ENCODE measurements at regions not wholly inside any gene's neighbourhood (a gene's known extent, or its start where the extent isn't known, plus 50 kb on each side); places are given as distances from the start of the nearest gene placed in this dataset.

DNA sequence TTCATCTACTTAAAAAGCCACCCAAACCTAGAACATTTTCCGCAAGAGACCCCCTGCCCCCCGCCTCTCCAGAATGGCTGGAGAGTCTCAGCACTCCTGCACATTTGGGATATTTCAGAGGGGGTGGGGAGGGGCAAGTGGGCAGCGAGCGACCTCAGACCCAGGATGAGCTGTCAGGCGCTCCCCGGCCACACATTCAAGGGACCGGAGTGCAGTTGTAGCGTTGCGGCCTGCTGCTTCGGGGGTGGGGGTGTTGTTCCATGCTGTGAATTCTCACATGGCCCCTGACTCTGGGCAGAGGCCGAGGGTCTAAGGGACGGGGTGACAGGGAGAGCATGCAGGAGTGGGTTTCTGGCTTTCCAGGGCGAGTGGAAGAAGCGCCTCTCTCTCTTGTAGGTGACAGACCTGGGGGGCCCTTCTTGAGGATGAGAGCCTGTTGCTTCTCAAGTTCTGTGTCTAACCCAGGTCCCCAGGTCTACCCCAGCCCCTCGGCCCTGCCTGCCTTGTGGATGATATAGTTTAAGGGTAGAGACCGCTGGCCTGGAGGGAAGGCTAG lies 231.2 kb downstream of the SEC14L1 start:
- CTCF ChIA-PET = no interaction called here
- TF ChIP-seq, protein P1, sequence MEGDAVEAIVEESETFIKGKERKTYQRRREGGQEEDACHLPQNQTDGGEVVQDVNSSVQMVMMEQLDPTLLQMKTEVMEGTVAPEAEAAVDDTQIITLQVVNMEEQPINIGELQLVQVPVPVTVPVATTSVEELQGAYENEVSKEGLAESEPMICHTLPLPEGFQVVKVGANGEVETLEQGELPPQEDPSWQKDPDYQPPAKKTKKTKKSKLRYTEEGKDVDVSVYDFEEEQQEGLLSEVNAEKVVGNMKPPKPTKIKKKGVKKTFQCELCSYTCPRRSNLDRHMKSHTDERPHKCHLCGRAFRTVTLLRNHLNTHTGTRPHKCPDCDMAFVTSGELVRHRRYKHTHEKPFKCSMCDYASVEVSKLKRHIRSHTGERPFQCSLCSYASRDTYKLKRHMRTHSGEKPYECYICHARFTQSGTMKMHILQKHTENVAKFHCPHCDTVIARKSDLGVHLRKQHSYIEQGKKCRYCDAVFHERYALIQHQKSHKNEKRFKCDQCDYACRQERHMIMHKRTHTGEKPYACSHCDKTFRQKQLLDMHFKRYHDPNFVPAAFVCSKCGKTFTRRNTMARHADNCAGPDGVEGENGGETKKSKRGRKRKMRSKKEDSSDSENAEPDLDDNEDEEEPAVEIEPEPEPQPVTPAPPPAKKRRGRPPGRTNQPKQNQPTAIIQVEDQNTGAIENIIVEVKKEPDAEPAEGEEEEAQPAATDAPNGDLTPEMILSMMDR (IDR thresholded peaks at IDR 0.05) = no peak
- Mint-ChIP-seq H3K9me3 (no peaks in the 10 kb centered on the region), H3K4me3 (peak overlapping the region; percentile 70), H3K27me3 (no peaks in the 10 kb centered on the region), H3K27ac (no peak overlapping the region), H3K36me3 (ENCODE audit: low read depth) (peaks cover 2% of the 10 kb centered on the region), H3K4me1 (peaks cover 51% of the 10 kb centered on the region)
- POLR2A ChIA-PET = interaction anchor here (0.6 to 1.5 kb wide), 2 partner anchors 29 to 46 kb away, joined by 3 read pairs; no protein-coding TSS in a partner anchor
- ATAC-seq (ENCODE audit: low read depth) (no peak), DNase-seq (no peak)
- intact Hi-C loops (cut with micrococcal nuclease) = loop anchor here (2.0 kb wide), 2 partner anchors 15 to 91 kb away; no protein-coding TSS in a partner anchor

DNA sequence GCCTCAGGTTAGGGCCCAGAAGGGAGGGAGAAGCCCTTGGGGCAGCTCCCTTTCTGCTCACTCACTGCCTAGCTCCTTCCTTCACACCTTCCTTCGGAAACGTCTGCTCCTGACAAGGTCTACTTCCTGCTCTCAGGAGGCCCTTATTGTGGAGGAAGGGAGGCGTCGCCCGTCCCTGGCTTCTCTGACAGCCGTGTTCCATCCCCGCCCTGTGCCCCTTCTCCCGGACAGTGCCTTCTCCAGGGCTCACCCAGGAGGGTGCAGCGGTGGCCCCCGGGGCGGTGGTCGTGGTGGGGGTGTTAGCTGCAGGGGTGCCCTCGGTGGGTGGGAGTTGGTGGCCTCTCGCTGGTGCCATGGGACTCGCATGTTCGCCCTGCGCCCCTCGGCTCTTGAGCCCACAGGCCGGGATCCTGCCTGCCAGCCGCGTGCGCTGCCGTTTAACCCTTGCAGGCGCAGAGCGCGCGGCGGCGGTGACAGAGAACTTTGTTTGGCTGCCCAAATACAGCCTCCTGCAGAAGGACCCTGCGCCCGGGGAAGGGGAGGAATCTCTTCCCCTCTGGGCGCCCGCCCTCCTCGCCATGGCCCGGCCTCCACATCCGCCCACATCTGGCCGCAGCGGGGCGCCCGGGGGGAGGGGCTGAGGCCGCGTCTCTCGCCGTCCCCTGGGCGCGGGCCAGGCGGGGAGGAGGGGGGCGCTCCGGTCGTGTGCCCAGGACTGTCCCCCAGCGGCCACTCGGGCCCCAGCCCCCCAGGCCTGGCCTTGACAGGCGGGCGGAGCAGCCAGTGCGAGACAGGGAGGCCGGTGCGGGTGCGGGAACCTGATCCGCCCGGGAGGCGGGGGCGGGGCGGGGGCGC lies 231.9 kb downstream of the SEC14L1 start:
- ATAC-seq (ENCODE audit: low read depth) (peak; percentile 70), DNase-seq (peak; percentile 67)
- intact Hi-C loops (cut with micrococcal nuclease) = loop anchor here (1.0 to 2.0 kb wide), 2 partner anchors 18 to 92 kb away; no protein-coding TSS in a partner anchor
- Mint-ChIP-seq H3K4me3 (peak overlapping the region; percentile 70), H3K27ac (no peak overlapping the region), H3K9me3 (no peaks in the 10 kb centered on the region), H3K4me1 (peaks cover 46% of the 10 kb centered on the region), H3K27me3 (no peaks in the 10 kb centered on the region), H3K36me3 (ENCODE audit: low read depth) (peaks cover 2% of the 10 kb centered on the region)
- CTCF ChIA-PET = no interaction called here
- TF ChIP-seq, protein P1 (IDR thresholded peaks at IDR 0.05) = no peak
- POLR2A ChIA-PET = interaction anchor here (0.6 to 0.8 kb wide), 2 partner anchors 31 to 47 kb away, joined by 3 to 5 read pairs; no protein-coding TSS in a partner anchor

DNA sequence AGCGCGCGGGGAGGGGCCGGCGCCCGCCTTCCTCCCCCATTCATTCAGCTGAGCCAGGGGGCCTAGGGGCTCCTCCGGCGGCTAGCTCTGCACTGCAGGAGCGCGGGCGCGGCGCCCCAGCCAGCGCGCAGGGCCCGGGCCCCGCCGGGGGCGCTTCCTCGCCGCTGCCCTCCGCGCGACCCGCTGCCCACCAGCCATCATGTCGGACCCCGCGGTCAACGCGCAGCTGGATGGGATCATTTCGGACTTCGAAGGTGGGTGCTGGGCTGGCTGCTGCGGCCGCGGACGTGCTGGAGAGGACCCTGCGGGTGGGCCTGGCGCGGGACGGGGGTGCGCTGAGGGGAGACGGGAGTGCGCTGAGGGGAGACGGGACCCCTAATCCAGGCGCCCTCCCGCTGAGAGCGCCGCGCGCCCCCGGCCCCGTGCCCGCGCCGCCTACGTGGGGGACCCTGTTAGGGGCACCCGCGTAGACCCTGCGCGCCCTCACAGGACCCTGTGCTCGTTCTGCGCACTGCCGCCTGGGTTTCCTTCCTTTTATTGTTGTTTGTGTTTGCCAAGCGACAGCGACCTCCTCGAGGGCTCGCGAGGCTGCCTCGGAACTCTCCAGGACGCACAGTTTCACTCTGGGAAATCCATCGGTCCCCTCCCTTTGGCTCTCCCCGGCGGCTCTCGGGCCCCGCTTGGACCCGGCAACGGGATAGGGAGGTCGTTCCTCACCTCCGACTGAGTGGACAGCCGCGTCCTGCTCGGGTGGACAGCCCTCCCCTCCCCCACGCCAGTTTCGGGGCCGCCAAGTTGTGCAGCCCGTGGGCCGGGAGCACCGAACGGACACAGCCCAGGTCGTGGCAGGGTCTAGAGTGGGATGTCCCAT lies 232.8 kb downstream of the SEC14L1 start:
- Mint-ChIP-seq H3K36me3 (ENCODE audit: low read depth) (peaks cover 2% of the 10 kb centered on the region), H3K27me3 (no peaks in the 10 kb centered on the region), H3K9me3 (no peaks in the 10 kb centered on the region), H3K4me1 (peaks cover 46% of the 10 kb centered on the region), H3K4me3 (peak overlapping the region; percentile 92), H3K27ac (peak overlapping the region; percentile 83)
- ChIA-PET CTCF (interaction anchor here (2.8 kb wide), 1 partner anchor 56 kb away, joined by 11 read pairs; no protein-coding TSS in a partner anchor), POLR2A (interaction anchor here (0.8 to 1.3 kb wide), 5 partner anchors 18 to 67 kb away, joined by 3 to 7 read pairs (median 5); no protein-coding TSS in a partner anchor)
- ATAC-seq (ENCODE audit: low read depth) (peak; percentile 36), DNase-seq (peak; percentile 31)
- TF ChIP-seq, protein P1 (IDR thresholded peaks at IDR 0.05) = no peak
- intact Hi-C loops (cut with micrococcal nuclease) = loop anchor here (1.0 to 2.0 kb wide), 3 partner anchors 17 to 93 kb away; no protein-coding TSS in a partner anchor

DNA sequence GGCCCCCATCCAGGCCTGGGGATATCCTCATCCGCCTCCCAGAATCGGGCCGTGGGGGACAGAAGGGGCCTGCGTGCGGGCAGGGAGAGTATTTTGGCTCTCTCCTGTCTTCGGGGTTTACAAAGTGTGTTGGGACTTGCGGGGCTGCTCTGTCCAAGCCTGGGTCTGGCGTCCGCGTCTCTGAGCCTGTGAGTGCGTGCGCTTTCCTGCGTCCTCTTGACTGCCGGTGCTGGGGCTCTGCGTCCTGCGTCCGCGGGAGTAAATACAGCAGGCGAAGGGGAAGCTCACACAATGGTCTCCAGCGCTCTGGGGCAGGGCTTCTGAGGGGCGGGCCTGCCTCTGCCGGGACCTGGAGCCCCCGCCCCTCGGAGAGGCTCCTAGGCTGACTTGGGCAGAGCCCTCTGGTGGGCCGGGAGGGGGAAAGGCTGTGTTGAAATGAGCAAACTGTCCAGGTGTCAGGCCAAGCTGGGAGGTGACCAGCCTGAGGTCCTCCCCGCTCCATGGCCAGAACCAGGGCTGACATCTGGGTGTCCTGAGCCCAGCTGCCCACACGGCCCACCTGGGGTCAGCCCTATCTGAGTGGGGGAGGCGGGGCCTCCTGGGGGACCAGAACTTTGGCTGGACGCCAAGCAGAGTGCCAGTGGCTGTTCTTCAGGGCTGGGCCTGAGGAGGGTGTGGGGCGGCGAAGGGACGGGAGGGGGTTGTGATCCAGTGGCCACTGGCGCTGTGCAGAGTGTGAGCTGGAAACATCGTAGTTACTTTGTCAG lies 233.6 kb downstream of the SEC14L1 start:
- Mint-ChIP-seq H3K4me3 (peak overlapping the region; percentile 92), H3K9me3 (no peaks in the 10 kb centered on the region), H3K27me3 (no peaks in the 10 kb centered on the region), H3K4me1 (peaks cover 46% of the 10 kb centered on the region), H3K27ac (peak overlapping the region; percentile 83), H3K36me3 (ENCODE audit: low read depth) (peaks cover 2% of the 10 kb centered on the region)
- ChIA-PET POLR2A (interaction anchor here (0.8 to 1.3 kb wide), 8 partner anchors 13 to 67 kb away, joined by 3 to 8 read pairs (median 5); no protein-coding TSS in a partner anchor), CTCF (interaction anchor here (1.0 to 2.8 kb wide), 5 partner anchors 27 to 120 kb away, joined by 3 to 11 read pairs (median 3); no protein-coding TSS in a partner anchor)
- intact Hi-C loops (cut with micrococcal nuclease) = loop anchor here (1.0 kb wide), 1 partner anchor 43 kb away; no protein-coding TSS in a partner anchor
- TF ChIP-seq, protein P1 (IDR thresholded peaks at IDR 0.05) = no peak
- DNase-seq (peak; percentile 51), ATAC-seq (ENCODE audit: low read depth) (peak; percentile 80)

Measured in activated B cell treated with CpG ODN at 0.5 μM for 24 hours (primary cell).